Aorta (tissue), 5 donors: ENCODE measurements at regions not wholly inside any gene's neighbourhood (a gene's known extent, or its start where the extent isn't known, plus 50 kb on each side); places are given as distances from the start of the nearest gene placed in this dataset.

Experiments used
- ATAC-seq: fragments of 200-7000 bp; cut with Tn5 transposase; one replicate; pipeline ENCODE4 v1.9.1; 2022; ENCODE audit warnings: moderate library complexity; ENCODE audit not compliant: low FRiP score
- DNase-seq, 2 donors: peaks; one replicate each; pipeline ENCODE4 v3.0.0-alpha.2; 2020
- H3K27ac ChIP-seq, 2 donors: one replicate each; pipeline ENCODE4 v1.5.1; 2013; ENCODE audit warnings: low read length in 2 of 2, mild to moderate bottlenecking in 2 of 2, moderate library complexity in 2 of 2, control low read depth in 1 of 2, inconsistent platforms in 1 of 2, low read depth in 1 of 2
- H3K27me3 ChIP-seq, 2 donors: one replicate each; pipeline ENCODE4 v1.6.1; 2013; ENCODE audit warnings: control low read depth in 1 of 2, low read length in 1 of 2, mild to moderate bottlenecking in 1 of 2, moderate library complexity in 1 of 2; ENCODE audit not compliant: insufficient read depth in 2 of 2, control insufficient read depth in 1 of 2
- H3K36me3 ChIP-seq, 2 donors: one replicate each; pipeline ENCODE4 v1.6.1; 2013; ENCODE audit warnings: control low read depth in 1 of 2, low read length in 1 of 2, mild to moderate bottlenecking in 1 of 2; ENCODE audit not compliant: insufficient read depth in 2 of 2, control insufficient read depth in 1 of 2
- H3K4me1 ChIP-seq, 2 donors: one replicate each; pipeline ENCODE4 v1.6.1; 2013; ENCODE audit warnings: low read length in 2 of 2, control low read depth in 1 of 2, mild to moderate bottlenecking in 1 of 2, moderate library complexity in 1 of 2; ENCODE audit not compliant: insufficient read depth in 2 of 2, control insufficient read depth in 1 of 2
- H3K4me3 ChIP-seq, 2 donors: one replicate each; pipeline ENCODE4 v1.5.1; 2013; ENCODE audit warnings: low read length in 2 of 2, control low read depth in 1 of 2, mild to moderate bottlenecking in 1 of 2
- H3K9me3 ChIP-seq: one replicate; pipeline ENCODE4 v1.6.1; 2013; ENCODE audit warnings: mild to moderate bottlenecking, low read length; ENCODE audit not compliant: control insufficient read depth
- WGBS, 2 donors: extraction: QIAGEN DNeasy Blood & Tissue Kit; methylation state at CpG; one replicate each; pipeline ENCODE4 v1.1.7; 2013; 5-methylcytosine and 5-hydroxymethylcytosine counted together
- intact Hi-C, 2 donors: fragments of 100-400 bp; cut with DNase I; formaldehyde crosslinking; loops; one replicate each; pipeline versions ENCODE4 v1.14.2 to v1.15.0; 2022
- donor health status: healthy with polysubstance abuse.
- donor health status: Bipolar disorder and iron deficiency.
- donor health status: DM: no; HTN: no; CAD: no.
- donor health status: DM: no; HTN: no; CAD: no.
- donor health status: DM: yes; HTN: yes; CAD: no.

- intact Hi-C loops, result no loop called here
- Histone ChIP-seq H3K9me3 (no peaks in the 10 kb centered on the region), H3K4me3 (no peak overlapping the region), H3K27ac (no peak overlapping the region), H3K27me3 (peaks cover 0 to 1% of the 10 kb centered on the region in 2 donors), H3K4me1 (no peaks in the 10 kb centered on the region), H3K36me3 (no peaks in the 10 kb centered on the region)
- 75 to 80% methylated on average over 3 of the region's 3 CpGs for WGBS, 2 donors
- DNase-seq (no peak), ATAC-seq (no peak)
Measured at GRCh38 chr3:76683256-76683655, 356.6 kb upstream of the ROBO2 start.

- ATAC-seq, result no peak
Measured at GRCh38 chr3:76684946-76685345, 355.0 kb upstream of the ROBO2 start.

GRCh38 chr3:76685858-76686257, 354.0 kb upstream of the ROBO2 start:
- no peaks in the 10 kb centered on the region for H3K36me3 ChIP-seq
- no peak overlapping the region for H3K27ac ChIP-seq
- DNase-seq (no peak), ATAC-seq (no peak)
- peaks cover 0 to 1% of the 10 kb centered on the region in 2 donors for H3K27me3 ChIP-seq
- WGBS, 2 donors, result 68 to 70% methylated on average over 5 of the region's 5 CpGs
- no peaks in the 10 kb centered on the region for H3K4me1 ChIP-seq
- H3K4me3 ChIP-seq, result no peak overlapping the region
- intact Hi-C loops, result no loop called here
- H3K9me3 ChIP-seq, result peaks cover 2% of the 10 kb centered on the region

More at GRCh38 chr3:76684946-76685345, 355.0 kb upstream of the ROBO2 start:
- H3K27me3 ChIP-seq, result peaks cover 0 to 1% of the 10 kb centered on the region in 2 donors
- intact Hi-C loops, result no loop called here
- 84 to 85% methylated on average over 2 of the region's 2 CpGs for WGBS, 2 donors
- H3K4me3 ChIP-seq, result no peak overlapping the region
- H3K9me3 ChIP-seq, result no peaks in the 10 kb centered on the region
- DNase-seq, result no peak
- no peak overlapping the region for H3K27ac ChIP-seq
- no peaks in the 10 kb centered on the region for H3K36me3 ChIP-seq
- H3K4me1 ChIP-seq, result no peaks in the 10 kb centered on the region

GRCh38 chr3:76687019-76687418, 352.9 kb upstream of the ROBO2 start:
- WGBS, 2 donors, result 97 to 98% methylated on average over 3 of the region's 3 CpGs
- H3K4me3 ChIP-seq, result no peak overlapping the region
- no peaks in the 10 kb centered on the region for H3K27me3 ChIP-seq
- ATAC-seq (no peak), DNase-seq (no peak)
- peaks cover 2% of the 10 kb centered on the region for H3K9me3 ChIP-seq
- H3K4me1 ChIP-seq, result no peaks in the 10 kb centered on the region
- no peak overlapping the region for H3K27ac ChIP-seq
- H3K36me3 ChIP-seq, result no peaks in the 10 kb centered on the region
- intact Hi-C loops, result no loop called here

- Histone ChIP-seq H3K36me3 (no peaks in the 10 kb centered on the region), H3K9me3 (peaks cover 2% of the 10 kb centered on the region), H3K4me1 (no peaks in the 10 kb centered on the region), H3K27me3 (no peaks in the 10 kb centered on the region), H3K27ac (no peak overlapping the region), H3K4me3 (no peak overlapping the region)
- ATAC-seq (no peak), DNase-seq (no peak)
- WGBS, 2 donors, result 37 to 47% methylated on average over 5 of the region's 5 CpGs
- intact Hi-C loops, result no loop called here
Measured at GRCh38 chr3:76694063-76694462, 345.8 kb upstream of the ROBO2 start.

- no peak overlapping the region for H3K27ac ChIP-seq
- H3K27me3 ChIP-seq, result no peaks in the 10 kb centered on the region
- DNase-seq (no peak), ATAC-seq (no peak)
- H3K4me3 ChIP-seq, result no peak overlapping the region
- H3K4me1 ChIP-seq, result no peaks in the 10 kb centered on the region
- intact Hi-C loops, result no loop called here
- no peaks in the 10 kb centered on the region for H3K36me3 ChIP-seq
- WGBS, 2 donors, result 29 to 38% methylated on average over 7 of the region's 7 CpGs
- no peaks in the 10 kb centered on the region for H3K9me3 ChIP-seq
Measured at GRCh38 chr3:76698136-76698706, 341.7 kb upstream of the ROBO2 start.

GRCh38 chr3:76699846-76700245, 340.1 kb upstream of the ROBO2 start:
- intact Hi-C loops, result no loop called here
- DNase-seq, result no peak
- no peaks in the 10 kb centered on the region for H3K4me1 ChIP-seq
- no peaks in the 10 kb centered on the region for H3K27me3 ChIP-seq
- no peak overlapping the region for H3K27ac ChIP-seq
- 74 to 87% methylated on average over 1 of the region's 1 CpG for WGBS, 2 donors
- no peak overlapping the region for H3K4me3 ChIP-seq
- no peaks in the 10 kb centered on the region for H3K9me3 ChIP-seq
- no peaks in the 10 kb centered on the region for H3K36me3 ChIP-seq
- no peak for ATAC-seq

GRCh38 chr3:76700323-76700722, 339.6 kb upstream of the ROBO2 start:
- Histone ChIP-seq H3K27me3 (no peaks in the 10 kb centered on the region), H3K27ac (no peak overlapping the region), H3K9me3 (no peaks in the 10 kb centered on the region), H3K4me1 (no peaks in the 10 kb centered on the region), H3K4me3 (no peak overlapping the region), H3K36me3 (no peaks in the 10 kb centered on the region)
- intact Hi-C loops, result no loop called here
- no peak for ATAC-seq
- DNase-seq, result no peak
- 63 to 65% methylated on average over 3 of the region's 3 CpGs for WGBS, 2 donors

GRCh38 chr3:76702676-76703075, 337.2 kb upstream of the ROBO2 start:
- no peak for DNase-seq
- Histone ChIP-seq H3K27me3 (no peaks in the 10 kb centered on the region), H3K9me3 (no peaks in the 10 kb centered on the region), H3K4me3 (no peak overlapping the region), H3K4me1 (no peaks in the 10 kb centered on the region), H3K27ac (no peak overlapping the region), H3K36me3 (no peaks in the 10 kb centered on the region)
- intact Hi-C loops, result no loop called here
- ATAC-seq, result no peak
- 71 to 78% methylated on average over 3 of the region's 3 CpGs for WGBS, 2 donors
